ENCODE measurements at regions not wholly inside any gene's neighbourhood (a gene's known extent, or its start where the extent isn't known, plus 50 kb on each side); places are given as distances from the start of the nearest gene placed in this dataset.

- Histone ChIP-seq H3K27me3 (ENCODE audit: control insufficient read depth, insufficient read depth, low read length) (no peaks in the 10 kb centered on the region), H3K9me3 (replicated peaks; ENCODE audit: low read length) (no peaks in the 10 kb centered on the region), H3K4me3 (ENCODE audit: low read length) (no peak overlapping the region), H3K36me3 (ENCODE audit: insufficient read depth, low read length) (no peaks in the 10 kb centered on the region), H3K4me1 (ENCODE audit: control insufficient read depth, insufficient read depth, low read length) (no peaks in the 10 kb centered on the region), H3K4me2 (ENCODE audit: low read length) (no peak overlapping the region), H3K9ac (ENCODE audit: low read depth, low read length) (no peak overlapping the region)
These were observed 205.2 kb upstream of the ROBO2 start for GRCh38 chr3:76834657-76835056.

GRCh38 chr3:76841747-76842146 lies 198.2 kb upstream of the ROBO2 start:
- Histone ChIP-seq H3K27me3 (ENCODE audit: control insufficient read depth, insufficient read depth, low read length) (no peaks in the 10 kb centered on the region), H3K9ac (ENCODE audit: low read depth, low read length) (no peak overlapping the region), H3K4me1 (ENCODE audit: control insufficient read depth, insufficient read depth, low read length) (no peaks in the 10 kb centered on the region), H3K9me3 (replicated peaks; ENCODE audit: low read length) (no peaks in the 10 kb centered on the region), H3K36me3 (ENCODE audit: insufficient read depth, low read length) (no peaks in the 10 kb centered on the region), H3K4me3 (ENCODE audit: low read length) (no peak overlapping the region), H3K4me2 (ENCODE audit: low read length) (no peak overlapping the region)

- Histone ChIP-seq H3K9me3 (replicated peaks; ENCODE audit: low read length) (no peaks in the 10 kb centered on the region), H3K4me2 (ENCODE audit: low read length) (no peak overlapping the region), H3K36me3 (ENCODE audit: insufficient read depth, low read length) (no peaks in the 10 kb centered on the region), H3K9ac (ENCODE audit: low read depth, low read length) (no peak overlapping the region), H3K4me1 (ENCODE audit: control insufficient read depth, insufficient read depth, low read length) (no peaks in the 10 kb centered on the region), H3K27me3 (ENCODE audit: control insufficient read depth, insufficient read depth, low read length) (no peaks in the 10 kb centered on the region), H3K4me3 (ENCODE audit: low read length) (no peak overlapping the region)
These were observed 197.7 kb upstream of the ROBO2 start for GRCh38 chr3:76842216-76842615.

GRCh38 chr3:76855451-76855850 lies 184.4 kb upstream of the ROBO2 start:
- no peak overlapping the region for H3K4me2 ChIP-seq (ENCODE audit: low read length)
- no peaks in the 10 kb centered on the region for H3K9me3 ChIP-seq (replicated peaks; ENCODE audit: low read length)
- H3K27me3 ChIP-seq (ENCODE audit: control insufficient read depth, insufficient read depth, low read length) = no peaks in the 10 kb centered on the region
- H3K4me3 ChIP-seq (ENCODE audit: low read length) = no peak overlapping the region
- no peak overlapping the region for H3K9ac ChIP-seq (ENCODE audit: low read depth, low read length)
- H3K36me3 ChIP-seq (ENCODE audit: insufficient read depth, low read length) = no peaks in the 10 kb centered on the region
- H3K4me1 ChIP-seq (ENCODE audit: control insufficient read depth, insufficient read depth, low read length) = no peaks in the 10 kb centered on the region

GRCh38 chr3:76859596-76859995 lies 180.3 kb upstream of the ROBO2 start:
- Histone ChIP-seq H3K4me2 (ENCODE audit: low read length) (no peak overlapping the region), H3K36me3 (ENCODE audit: insufficient read depth, low read length) (no peaks in the 10 kb centered on the region), H3K4me3 (ENCODE audit: low read length) (no peak overlapping the region), H3K9me3 (replicated peaks; ENCODE audit: low read length) (peaks cover 3% of the 10 kb centered on the region), H3K27me3 (ENCODE audit: control insufficient read depth, insufficient read depth, low read length) (no peaks in the 10 kb centered on the region), H3K9ac (ENCODE audit: low read depth, low read length) (no peak overlapping the region), H3K4me1 (ENCODE audit: control insufficient read depth, insufficient read depth, low read length) (no peaks in the 10 kb centered on the region)

- no peak overlapping the region for H3K4me2 ChIP-seq (ENCODE audit: low read length)
- H3K9ac ChIP-seq (ENCODE audit: low read depth, low read length) = no peak overlapping the region
- no peaks in the 10 kb centered on the region for H3K36me3 ChIP-seq (ENCODE audit: insufficient read depth, low read length)
- H3K27me3 ChIP-seq (ENCODE audit: control insufficient read depth, insufficient read depth, low read length) = no peaks in the 10 kb centered on the region
- H3K9me3 ChIP-seq (replicated peaks; ENCODE audit: low read length) = peaks cover 3% of the 10 kb centered on the region
- no peak overlapping the region for H3K4me3 ChIP-seq (ENCODE audit: low read length)
- H3K4me1 ChIP-seq (ENCODE audit: control insufficient read depth, insufficient read depth, low read length) = no peaks in the 10 kb centered on the region
These were observed 175.5 kb upstream of the ROBO2 start for GRCh38 chr3:76864355-76864754.

- H3K9me3 ChIP-seq (replicated peaks; ENCODE audit: low read length) = peaks cover 3% of the 10 kb centered on the region
- H3K4me3 ChIP-seq (ENCODE audit: low read length) = no peak overlapping the region
- H3K27me3 ChIP-seq (ENCODE audit: control insufficient read depth, insufficient read depth, low read length) = no peaks in the 10 kb centered on the region
- no peak overlapping the region for H3K4me2 ChIP-seq (ENCODE audit: low read length)
- H3K36me3 ChIP-seq (ENCODE audit: insufficient read depth, low read length) = no peaks in the 10 kb centered on the region
- H3K9ac ChIP-seq (ENCODE audit: low read depth, low read length) = no peak overlapping the region
- no peaks in the 10 kb centered on the region for H3K4me1 ChIP-seq (ENCODE audit: control insufficient read depth, insufficient read depth, low read length)
These were observed 173.0 kb upstream of the ROBO2 start for GRCh38 chr3:76866729-76867408.

- H3K9ac ChIP-seq (ENCODE audit: low read depth, low read length) = no peak overlapping the region
These were observed 170.0 kb upstream of the ROBO2 start for GRCh38 chr3:76869726-76870384.

GRCh38 chr3:76871655-76872054 lies 168.2 kb upstream of the ROBO2 start:
- Histone ChIP-seq H3K4me2 (ENCODE audit: low read length) (no peak overlapping the region), H3K4me1 (ENCODE audit: control insufficient read depth, insufficient read depth, low read length) (no peaks in the 10 kb centered on the region), H3K9ac (ENCODE audit: low read depth, low read length) (no peak overlapping the region), H3K4me3 (ENCODE audit: low read length) (no peak overlapping the region), H3K36me3 (ENCODE audit: insufficient read depth, low read length) (no peaks in the 10 kb centered on the region), H3K9me3 (replicated peaks; ENCODE audit: low read length) (peaks cover 3% of the 10 kb centered on the region), H3K27me3 (ENCODE audit: control insufficient read depth, insufficient read depth, low read length) (no peaks in the 10 kb centered on the region)

More at GRCh38 chr3:76869726-76870384, 170.0 kb upstream of the ROBO2 start:
- Histone ChIP-seq H3K36me3 (ENCODE audit: insufficient read depth, low read length) (no peaks in the 10 kb centered on the region), H3K4me2 (ENCODE audit: low read length) (no peak overlapping the region), H3K4me3 (ENCODE audit: low read length) (no peak overlapping the region), H3K27me3 (ENCODE audit: control insufficient read depth, insufficient read depth, low read length) (no peaks in the 10 kb centered on the region), H3K4me1 (ENCODE audit: control insufficient read depth, insufficient read depth, low read length) (no peaks in the 10 kb centered on the region), H3K9me3 (replicated peaks; ENCODE audit: low read length) (no peaks in the 10 kb centered on the region)

GRCh38 chr3:76872999-76873398 lies 166.9 kb upstream of the ROBO2 start:
- peaks cover 9% of the 10 kb centered on the region for H3K9me3 ChIP-seq (replicated peaks; ENCODE audit: low read length)
- H3K4me3 ChIP-seq (ENCODE audit: low read length) = no peak overlapping the region
- no peak overlapping the region for H3K4me2 ChIP-seq (ENCODE audit: low read length)
- H3K36me3 ChIP-seq (ENCODE audit: insufficient read depth, low read length) = no peaks in the 10 kb centered on the region
- H3K27me3 ChIP-seq (ENCODE audit: control insufficient read depth, insufficient read depth, low read length) = no peaks in the 10 kb centered on the region
- H3K4me1 ChIP-seq (ENCODE audit: control insufficient read depth, insufficient read depth, low read length) = no peaks in the 10 kb centered on the region
- no peak overlapping the region for H3K9ac ChIP-seq (ENCODE audit: low read depth, low read length)

- Histone ChIP-seq H3K36me3 (ENCODE audit: insufficient read depth, low read length) (no peaks in the 10 kb centered on the region), H3K4me1 (ENCODE audit: control insufficient read depth, insufficient read depth, low read length) (no peaks in the 10 kb centered on the region), H3K9me3 (replicated peaks; ENCODE audit: low read length) (peaks cover 9% of the 10 kb centered on the region), H3K4me2 (ENCODE audit: low read length) (no peak overlapping the region), H3K27me3 (ENCODE audit: control insufficient read depth, insufficient read depth, low read length) (no peaks in the 10 kb centered on the region), H3K4me3 (ENCODE audit: low read length) (no peak overlapping the region), H3K9ac (ENCODE audit: low read depth, low read length) (no peak overlapping the region)
These were observed 166.2 kb upstream of the ROBO2 start for GRCh38 chr3:76873532-76874242.
